ENCODE measurements at regions not wholly inside any gene's neighbourhood (a gene's known extent, or its start where the extent isn't known, plus 50 kb on each side); places are given as distances from the start of the nearest gene placed in this dataset.

- Histone ChIP-seq H3K36me3 (replicated peaks in 1 of 2; ENCODE audit: control insufficient read depth in 1 of 2, insufficient read depth in 2 of 2, low read length in 2 of 2) (no peaks in the 10 kb centered on the region), H3K4me2 (replicated peaks; ENCODE audit: extremely low read depth, low read length, poor library complexity, severe bottlenecking) (no peak overlapping the region), H4K20me1 (ENCODE audit: insufficient read depth, low read length) (no peaks in the 10 kb centered on the region), H3K9me3 (replicated peaks in 1 of 2; ENCODE audit: control insufficient read depth in 1 of 2, insufficient read depth in 1 of 2, low read length in 2 of 2) (no peaks in the 10 kb centered on the region), H3K27ac (ENCODE audit: low read depth in 1 of 2, low read length in 2 of 2) (no peak overlapping the region), H3K27me3 (ENCODE audit: control insufficient read depth in 2 of 2, insufficient read depth in 2 of 2, low read length in 2 of 2) (no peaks in the 10 kb centered on the region), H3K4me1 (ENCODE audit: control insufficient read depth in 1 of 2, insufficient read depth in 2 of 2, low read length in 2 of 2) (no peaks in the 10 kb centered on the region), H3K4me3 (replicated peaks in 1 of 3; ENCODE audit: low read depth in 2 of 3, low read length in 3 of 3) (no peak overlapping the region), H2AFZ (ENCODE audit: insufficient read depth, low read depth, low read length, poor library complexity, severe bottlenecking) (no peak overlapping the region), H3K79me2 (ENCODE audit: insufficient read depth, low read length) (no peaks in the 10 kb centered on the region), H3K9ac (ENCODE audit: insufficient read depth, low read length, poor library complexity, severe bottlenecking) (no peak overlapping the region)
- Mint-ChIP-seq H3K36me3 (no peaks in the 10 kb centered on the region), H3K4me1 (no peaks in the 10 kb centered on the region), H3K9me3 (peaks cover 0 to 5% (median 3%) of the 10 kb centered on the region in 7 donors), H3K4me3 (no peak overlapping the region), H3K27ac (no peak overlapping the region), H3K27me3 (ENCODE audit: low read depth in 3 of 3) (peaks cover 0 to 2% (median 0%) of the 10 kb centered on the region in 3 donors)
- no peak for TF ChIP-seq CTCF (IDR thresholded peaks at IDR 0.05)
- intact Hi-C loops (cut with micrococcal nuclease), result no loop called here
- DNase-seq, result no peak
Measured at GRCh38 chr1:218804014-218804785, 369.5 kb upstream of the LYPLAL1 start.

GRCh38 chr1:218809061-218809460 is 364.6 kb upstream of the LYPLAL1 start:
- Mint-ChIP-seq H3K27ac (no peak overlapping the region), H3K4me3 (no peak overlapping the region), H3K36me3 (no peaks in the 10 kb centered on the region), H3K4me1 (no peaks in the 10 kb centered on the region), H3K9me3 (peaks cover 0 to 3% (median 0%) of the 10 kb centered on the region in 7 donors), H3K27me3 (ENCODE audit: low read depth in 3 of 3) (no peaks in the 10 kb centered on the region)
- Histone ChIP-seq H3K36me3 (replicated peaks in 1 of 2; ENCODE audit: control insufficient read depth in 1 of 2, insufficient read depth in 2 of 2, low read length in 2 of 2) (no peaks in the 10 kb centered on the region), H3K79me2 (ENCODE audit: insufficient read depth, low read length) (no peaks in the 10 kb centered on the region), H3K4me1 (ENCODE audit: control insufficient read depth in 1 of 2, insufficient read depth in 2 of 2, low read length in 2 of 2) (no peaks in the 10 kb centered on the region), H4K20me1 (ENCODE audit: insufficient read depth, low read length) (no peaks in the 10 kb centered on the region), H3K9me3 (replicated peaks in 1 of 2; ENCODE audit: control insufficient read depth in 1 of 2, insufficient read depth in 1 of 2, low read length in 2 of 2) (no peaks in the 10 kb centered on the region), H3K9ac (ENCODE audit: insufficient read depth, low read length, poor library complexity, severe bottlenecking) (no peak overlapping the region), H3K27ac (ENCODE audit: low read depth in 1 of 2, low read length in 2 of 2) (no peak overlapping the region), H2AFZ (ENCODE audit: insufficient read depth, low read depth, low read length, poor library complexity, severe bottlenecking) (no peak overlapping the region), H3K4me3 (replicated peaks in 1 of 3; ENCODE audit: low read depth in 2 of 3, low read length in 3 of 3) (no peak overlapping the region), H3K27me3 (ENCODE audit: control insufficient read depth in 2 of 2, insufficient read depth in 2 of 2, low read length in 2 of 2) (no peaks in the 10 kb centered on the region), H3K4me2 (replicated peaks; ENCODE audit: extremely low read depth, low read length, poor library complexity, severe bottlenecking) (no peak overlapping the region)
- no peak for TF ChIP-seq CTCF (IDR thresholded peaks at IDR 0.05)
- no peak for DNase-seq
- intact Hi-C loops (cut with micrococcal nuclease), result no loop called here
- WGBS (ENCODE audit: insufficient coverage), result no CpG with 5 or more reads among the region's 3 CpGs
